Astrocyte (in vitro differentiated cells and primary cell): ENCODE measurements at regions not wholly inside any gene's neighbourhood (a gene's known extent, or its start where the extent isn't known, plus 50 kb on each side); places are given as distances from the start of the nearest gene placed in this dataset.

ENCODE experiments used
- DNase-seq: peaks from one replicate; pipeline ENCODE4 v3.0.0-alpha.2; 2010; ENCODE audit warnings: low read depth
- FAIRE-seq: peaks from 2 replicates; lab custom pipeline; 2011; peaks lifted over from hg19 to GRCh38; lab: Jason Lieb, UNC
- H2AFZ ChIP-seq: 2 replicates; pipeline ENCODE4 v1.6.0; 2012; ENCODE audit warnings: low read depth, low read length, inconsistent platforms
- H3K27ac ChIP-seq: 2 replicates; pipeline ENCODE4 v1.5.1; 2011; ENCODE audit warnings: low read depth, low read length, inconsistent platforms
- H3K27me3 ChIP-seq: 2 replicates; pipeline ENCODE4 v1.6.0; 2011; ENCODE audit warnings: low read length, inconsistent platforms; ENCODE audit not compliant: insufficient read depth
- H3K36me3 ChIP-seq: 2 replicates; pipeline ENCODE4 v1.5.1; 2011; ENCODE audit warnings: low read length, inconsistent platforms; ENCODE audit not compliant: insufficient read depth
- H3K4me1 ChIP-seq: 2 replicates; pipeline ENCODE4 v1.5.1; 2011; ENCODE audit warnings: low read length, inconsistent platforms; ENCODE audit not compliant: insufficient read depth
- H3K4me2 ChIP-seq: 2 replicates; pipeline ENCODE4 v1.6.0; 2012; ENCODE audit warnings: low read length, inconsistent platforms
- H3K4me3 ChIP-seq: 2 replicates; pipeline ENCODE4 v1.5.1; 2011; ENCODE audit warnings: low read depth, mild to moderate bottlenecking, low read length, inconsistent platforms; ENCODE audit not compliant: insufficient read depth
- H3K79me2 ChIP-seq: 2 replicates; pipeline ENCODE4 v1.6.0; 2012; ENCODE audit warnings: mild to moderate bottlenecking, low read length, inconsistent platforms; ENCODE audit not compliant: insufficient read depth
- H3K9ac ChIP-seq: 2 replicates; pipeline ENCODE4 v1.6.0; 2012; ENCODE audit warnings: mild to moderate bottlenecking, low read length, inconsistent platforms
- H3K9me3 ChIP-seq: 2 replicates; pipeline ENCODE4 v1.5.1; 2012; ENCODE audit warnings: low read depth, mild to moderate bottlenecking, low read length, inconsistent platforms; ENCODE audit not compliant: insufficient read depth
- H4K20me1 ChIP-seq: 2 replicates; pipeline ENCODE4 v1.6.0; 2012; ENCODE audit warnings: low read length, inconsistent platforms; ENCODE audit not compliant: insufficient read depth
- H3K27ac Mint-ChIP-seq: one replicate; pipeline ENCODE4 v1.8.0; 2021; ENCODE audit warnings: mild to moderate bottlenecking, mixed read lengths; ENCODE audit not compliant: unreplicated experiment
- H3K27me3 Mint-ChIP-seq: one replicate; pipeline ENCODE4 v1.8.0; 2021; ENCODE audit warnings: low read depth, mixed read lengths; ENCODE audit not compliant: unreplicated experiment
- H3K36me3 Mint-ChIP-seq: one replicate; pipeline ENCODE4 v1.8.0; 2021; ENCODE audit warnings: low read depth, mixed read lengths; ENCODE audit not compliant: unreplicated experiment
- H3K4me1 Mint-ChIP-seq: one replicate; pipeline ENCODE4 v1.8.0; 2021; ENCODE audit warnings: low read depth, mixed read lengths; ENCODE audit not compliant: unreplicated experiment
- H3K4me3 Mint-ChIP-seq: one replicate; pipeline ENCODE4 v1.8.0; 2021; ENCODE audit warnings: mild to moderate bottlenecking, moderate library complexity, mixed read lengths; ENCODE audit not compliant: unreplicated experiment
- H3K9me3 Mint-ChIP-seq: one replicate; pipeline ENCODE4 v1.8.0; 2021; ENCODE audit warnings: mild to moderate bottlenecking, mixed read lengths; ENCODE audit not compliant: unreplicated experiment
- CTCF ChIP-seq: IDR thresholded peaks from 2 replicates; pipeline ENCODE4 v1.5.1; 2011; ENCODE audit warnings: low read depth, mild to moderate bottlenecking, inconsistent platforms, low read length, moderate library complexity; ENCODE audit not compliant: insufficient read depth
- EZH2 ChIP-seq: IDR thresholded peaks from 2 replicates; pipeline ENCODE4 v1.6.1; 2012; ENCODE audit warnings: mild to moderate bottlenecking, low read length, inconsistent platforms; ENCODE audit not compliant: insufficient read depth

- H3K36me3 ChIP-seq: no peaks in the 10 kb centered on the region
- H3K79me2 ChIP-seq: no peaks in the 10 kb centered on the region
- Mint-ChIP-seq H3K4me1 (no peaks in the 10 kb centered on the region), H3K36me3 (no peaks in the 10 kb centered on the region), H3K27me3 (peaks cover 2% of the 10 kb centered on the region), H3K4me3 (no peak overlapping the region), H3K9me3 (no peaks in the 10 kb centered on the region), H3K27ac (no peak overlapping the region)
- DNase-seq (peak; percentile 54), FAIRE-seq (no peak)
- H3K27ac ChIP-seq: no peak overlapping the region
- H3K4me1 ChIP-seq: peaks cover 6% of the 10 kb centered on the region
- H4K20me1 ChIP-seq: no peaks in the 10 kb centered on the region
- H3K9me3 ChIP-seq: no peaks in the 10 kb centered on the region
- no peak overlapping the region for H3K4me2 ChIP-seq
- H2AFZ ChIP-seq: no peak overlapping the region
- no peaks in the 10 kb centered on the region for H3K27me3 ChIP-seq
- no peak overlapping the region for H3K4me3 ChIP-seq
- TF ChIP-seq CTCF (no peak), EZH2 (no peak)
- H3K9ac ChIP-seq: no peak overlapping the region
Measured at GRCh38 chr4:186789651-186790050, 66.0 kb upstream of the FAT1 start.

- Histone ChIP-seq H3K36me3 (no peaks in the 10 kb centered on the region), H3K4me2 (no peak overlapping the region), H3K4me1 (peaks cover 6% of the 10 kb centered on the region), H3K27me3 (no peaks in the 10 kb centered on the region), H4K20me1 (no peaks in the 10 kb centered on the region), H3K27ac (no peak overlapping the region), H3K4me3 (no peak overlapping the region), H3K9ac (no peak overlapping the region), H3K9me3 (no peaks in the 10 kb centered on the region), H3K79me2 (no peaks in the 10 kb centered on the region), H2AFZ (no peak overlapping the region)
- TF ChIP-seq CTCF (no peak), EZH2 (no peak)
- Mint-ChIP-seq H3K27ac (no peak overlapping the region), H3K4me3 (no peak overlapping the region), H3K4me1 (no peaks in the 10 kb centered on the region), H3K27me3 (peaks cover 2% of the 10 kb centered on the region), H3K36me3 (no peaks in the 10 kb centered on the region), H3K9me3 (no peaks in the 10 kb centered on the region)
- DNase-seq (peak; percentile 54), FAIRE-seq (no peak)
Measured at GRCh38 chr4:186790630-186791029, 67.0 kb upstream of the FAT1 start.

GRCh38 chr4:186792728-186793366 is 69.2 kb upstream of the FAT1 start:
- Histone ChIP-seq H3K4me2 (no peak overlapping the region), H3K36me3 (no peaks in the 10 kb centered on the region), H3K27ac (no peak overlapping the region), H3K79me2 (no peaks in the 10 kb centered on the region), H3K4me3 (no peak overlapping the region), H4K20me1 (no peaks in the 10 kb centered on the region), H3K9me3 (no peaks in the 10 kb centered on the region), H3K9ac (no peak overlapping the region), H2AFZ (no peak overlapping the region), H3K4me1 (peaks cover 6% of the 10 kb centered on the region), H3K27me3 (no peaks in the 10 kb centered on the region)
- DNase-seq (peak; percentile 53), FAIRE-seq (no peak)
- TF ChIP-seq EZH2: no peak
- TF ChIP-seq CTCF: no peak
- Mint-ChIP-seq H3K9me3 (no peaks in the 10 kb centered on the region), H3K27ac (no peak overlapping the region), H3K4me3 (no peak overlapping the region), H3K4me1 (no peaks in the 10 kb centered on the region), H3K36me3 (no peaks in the 10 kb centered on the region), H3K27me3 (no peaks in the 10 kb centered on the region)
